Pancreas (tissue), 10 donors: ENCODE measurements at regions not wholly inside any gene's neighbourhood (a gene's known extent, or its start where the extent isn't known, plus 50 kb on each side); places are given as distances from the start of the nearest gene placed in this dataset.

Source experiments
- ATAC-seq, 4 donors: fragments of 200-7000 bp; cut with Tn5 transposase; one replicate each; pipeline versions ENCODE4 v1.8.0 to v1.9.1; 2020; ENCODE audit warnings: mild to moderate bottlenecking in 4 of 4, moderate library complexity in 4 of 4
- DNase-seq, 6 donors: peaks; one replicate each; pipeline ENCODE4 v3.0.0-alpha.2; 2020
- FAIRE-seq: peaks from 2 replicates; lab custom pipeline; 2012; peaks lifted over from hg19 to GRCh38; lab: Jason Lieb, UNC
- H3K27ac ChIP-seq, 4 donors: fragments of 200-600 bp; sonication (generic); 1 replicate in 3 of 4; 2 replicates in 1 of 4; pipeline versions ENCODE4 v1.5.0 to v1.8.0; 2020
- H3K27me3 ChIP-seq, 4 donors: fragments of 200-600 bp; one replicate each; pipeline ENCODE4 v1.8.0; 2021
- H3K36me3 ChIP-seq, 3 donors: fragments of 200-600 bp; sonication (generic) in 1 of 3; one replicate each; pipeline versions ENCODE4 v1.5.0 to v1.8.0; 2020 to 2021
- H3K4me1 ChIP-seq, 3 donors: fragments of 200-600 bp; one replicate each; pipeline ENCODE4 v1.8.0; 2021
- H3K4me3 ChIP-seq, 4 donors: fragments of 200-600 bp; sonication (generic) in 2 of 4; one replicate each; pipeline versions ENCODE4 v1.5.0 to v1.8.0; 2020 to 2021
- H3K9me3 ChIP-seq, 4 donors: fragments of 200-600 bp; one replicate each; pipeline ENCODE4 v1.8.0; 2021
- CTCF ChIP-seq, 4 donors: fragments of 200-600 bp; sonication (generic) in 3 of 4; IDR thresholded peaks; one replicate each; pipeline versions ENCODE4 v1.5.0 to v1.8.0; 2021; ENCODE audit warnings: antibody characterized with exemption in 4 of 4
- WGBS, 2 donors: extraction: QIAGEN DNeasy Blood & Tissue Kit; methylation state at CpG; one replicate each; pipeline ENCODE4 v1.1.7; 2013; 5-methylcytosine and 5-hydroxymethylcytosine counted together
- intact Hi-C, 3 donors: fragments of 100-400 bp; cut with DNase I; formaldehyde crosslinking; loops; one replicate each; pipeline versions ENCODE4 v1.11.1 to v1.14.2; 2022
- donor health status: healthy with polysubstance abuse.
- donor health status: DM: no; HTN: no; CAD: no; lungs with moderate emphysema.
- donor health status: DM: no; HTN: no; CAD: no.
- donor health status: control.
- donor health status: control.
- donor health status: Bipolar disorder and iron deficiency.
- donor health status: DM: yes; HTN: yes; CAD: no.
- donor health status: DM: no; HTN: no; CAD: no.
- donor health status: DM: no; HTN: no; CAD: no.
- donor health status: DM: yes; HTN: yes; CAD: no.

DNA sequence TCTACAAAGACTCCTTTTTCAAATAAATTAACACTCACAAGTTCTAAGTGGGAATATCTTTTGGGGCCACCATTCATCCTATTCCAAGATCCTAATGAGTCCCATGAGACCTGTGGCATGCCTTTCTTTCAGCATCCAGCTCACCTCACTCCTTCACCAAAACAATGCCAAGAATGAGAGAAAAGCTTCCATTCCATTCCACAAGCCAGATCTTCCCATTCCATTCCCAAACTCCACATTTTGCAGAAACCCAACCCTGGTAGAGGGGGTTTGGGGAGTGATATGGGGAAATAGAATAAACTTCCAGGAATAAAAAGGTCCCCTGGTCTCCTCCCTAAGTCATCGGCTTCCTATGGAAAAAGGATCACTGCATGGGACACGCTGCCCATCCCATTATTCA, 392.2 kb downstream of the NPIPA8 start:
- no peak overlapping the region for H3K27ac ChIP-seq
- TF ChIP-seq CTCF (IDR thresholded peaks at IDR 0.05), result no peak
- no peaks in the 10 kb centered on the region for H3K36me3 ChIP-seq
- 94 to 98% methylated on average over 2 of the region's 2 CpGs for WGBS, 2 donors
- H3K4me3 ChIP-seq, result no peak overlapping the region
- no peak for FAIRE-seq
- H3K4me1 ChIP-seq, result no peaks in the 10 kb centered on the region
- no peaks in the 10 kb centered on the region for H3K9me3 ChIP-seq
- no peak for ATAC-seq
- intact Hi-C loops, result no loop called here
- no peaks in the 10 kb centered on the region for H3K27me3 ChIP-seq
- DNase-seq, result no peak

DNA sequence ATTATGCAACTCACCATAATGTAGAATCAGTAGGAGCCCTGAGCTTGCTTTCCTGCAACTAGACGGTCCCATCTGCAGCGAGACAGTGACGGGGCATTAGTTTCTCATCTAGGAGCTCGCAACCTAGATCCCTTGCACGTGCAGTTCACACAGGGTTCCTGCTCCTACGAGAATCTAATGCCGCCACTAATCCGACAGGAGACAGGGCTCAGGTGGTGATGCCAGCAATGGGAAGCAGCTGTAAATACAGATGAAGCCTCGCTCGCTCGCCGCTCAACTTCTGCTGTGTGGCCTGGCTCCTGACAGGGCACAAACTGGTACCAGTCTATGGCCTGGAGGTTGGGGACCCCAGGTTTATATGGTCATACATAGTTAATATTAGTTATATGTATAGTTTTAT, 394.5 kb downstream of the NPIPA8 start:
- WGBS, 2 donors, result 77 to 80% methylated on average over 12 of the region's 12 CpGs
- no peak for DNase-seq
- Histone ChIP-seq H3K4me1 (no peaks in the 10 kb centered on the region), H3K36me3 (no peaks in the 10 kb centered on the region), H3K4me3 (no peak overlapping the region), H3K27me3 (no peaks in the 10 kb centered on the region), H3K27ac (no peak overlapping the region), H3K9me3 (no peaks in the 10 kb centered on the region)
- intact Hi-C loops, result no loop called here
- no peak for TF ChIP-seq CTCF (IDR thresholded peaks at IDR 0.05)
- ATAC-seq, result no peak
- FAIRE-seq, result no peak

- Histone ChIP-seq H3K4me1 (no peaks in the 10 kb centered on the region), H3K36me3 (no peaks in the 10 kb centered on the region), H3K9me3 (no peaks in the 10 kb centered on the region), H3K27me3 (no peaks in the 10 kb centered on the region), H3K4me3 (no peak overlapping the region), H3K27ac (no peak overlapping the region)
- 39 to 40% methylated on average over 8 of the region's 8 CpGs for whole genome bisulfite sequencing, 2 donors
- TF ChIP-seq CTCF (IDR thresholded peaks at IDR 0.05), result no peak
- ATAC-seq, result no peak
- intact Hi-C loops, result no loop called here
- no peak for DNase-seq
- FAIRE-seq, result no peak
These were observed 395.8 kb downstream of the NPIPA8 start for GRCh38 chr16:17940584-17941364.

DNA sequence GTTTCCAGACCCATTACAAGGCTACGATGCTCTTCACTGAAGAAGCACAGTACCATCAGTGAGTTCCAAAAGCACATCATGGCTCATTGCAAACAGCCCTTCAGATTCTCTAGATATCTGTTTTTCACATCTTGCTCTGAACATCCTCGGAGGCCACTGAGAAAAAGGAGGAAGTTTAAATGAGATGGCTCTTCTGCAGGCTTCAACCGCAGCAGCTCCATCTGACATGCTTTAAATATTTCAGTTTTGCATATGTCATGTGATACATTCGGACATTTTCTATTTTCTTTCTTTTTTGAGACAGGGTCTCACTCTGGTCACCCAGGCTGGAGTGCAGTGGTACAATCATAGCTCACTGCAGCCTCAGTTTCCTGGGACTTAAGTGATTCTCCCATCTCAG, 396.8 kb downstream of the NPIPA8 start:
- ATAC-seq (no peak), FAIRE-seq (no peak), DNase-seq (no peak)
- no peaks in the 10 kb centered on the region for H3K27me3 ChIP-seq
- no peak overlapping the region for H3K4me3 ChIP-seq
- WGBS, 2 donors, result 55 to 65% methylated on average over 4 of the region's 4 CpGs
- H3K27ac ChIP-seq, result no peak overlapping the region
- H3K4me1 ChIP-seq, result no peaks in the 10 kb centered on the region
- TF ChIP-seq CTCF (IDR thresholded peaks at IDR 0.05), result no peak
- intact Hi-C loops, result no loop called here
- H3K36me3 ChIP-seq, result no peaks in the 10 kb centered on the region
- H3K9me3 ChIP-seq, result no peaks in the 10 kb centered on the region

DNA sequence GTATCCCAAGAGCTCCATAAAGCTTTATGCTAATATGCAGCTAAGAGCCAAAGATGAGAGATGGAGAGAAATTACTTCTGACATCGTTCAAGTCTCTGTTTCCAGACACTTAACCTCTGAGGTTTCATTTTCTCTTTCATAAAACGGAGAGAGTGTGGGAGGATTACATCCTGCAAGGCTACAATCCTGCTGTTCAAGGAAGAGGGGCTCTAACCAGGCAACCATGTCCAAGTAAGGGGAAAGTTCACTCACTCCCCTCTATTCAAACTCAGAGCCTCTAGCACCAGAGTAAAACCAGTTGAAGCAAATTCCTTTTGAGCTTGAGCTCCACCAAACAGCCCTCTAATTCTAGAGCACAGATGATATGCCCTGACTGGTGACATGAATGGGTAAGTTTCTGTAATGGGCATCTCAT, 397.4 kb downstream of the NPIPA8 start:
- WGBS, 2 donors, result 37 to 43% methylated on average over 2 of the region's 2 CpGs
- DNase-seq, result no peak

More for the DNA sequence above, 397.4 kb downstream of the NPIPA8 start:
- H3K9me3 ChIP-seq, result no peaks in the 10 kb centered on the region
- no peaks in the 10 kb centered on the region for H3K27me3 ChIP-seq
- no peaks in the 10 kb centered on the region for H3K4me1 ChIP-seq
- H3K36me3 ChIP-seq, result no peaks in the 10 kb centered on the region
- no peak overlapping the region for H3K27ac ChIP-seq
- no peak overlapping the region for H3K4me3 ChIP-seq
- no peak for FAIRE-seq
- no peak for ATAC-seq
- intact Hi-C loops, result no loop called here
- no peak for TF ChIP-seq CTCF (IDR thresholded peaks at IDR 0.05)
